Raji (cell line): ENCODE measurements at regions not wholly inside any gene's neighbourhood (a gene's known extent, or its start where the extent isn't known, plus 50 kb on each side); places are given as distances from the start of the nearest gene placed in this dataset.

Source experiments
- POLR2A ChIP-seq: IDR thresholded peaks from 2 replicates; pipeline ENCODE4 v1.6.1; 2011; ENCODE audit warnings: low read depth, low read length, control low read depth; ENCODE audit not compliant: insufficient read depth

- TF ChIP-seq POLR2A, result no peak
Measured at GRCh38 chr11:111088847-111089355, 156.6 kb upstream of the POU2AF2 start.

- no peak for TF ChIP-seq POLR2A
Measured at GRCh38 chr11:111086058-111086457, 159.5 kb upstream of the POU2AF2 start.

GRCh38 chr11:111082664-111083063 lies 162.9 kb upstream of the POU2AF2 start:
- TF ChIP-seq POLR2A, result no peak

- no peak for TF ChIP-seq POLR2A
Measured at GRCh38 chr11:111081021-111081511, 164.5 kb upstream of the POU2AF2 start.

- TF ChIP-seq POLR2A, result no peak
Measured at GRCh38 chr11:111077530-111078322, 167.8 kb upstream of the POU2AF2 start.

GRCh38 chr11:111069066-111069465 lies 176.5 kb upstream of the POU2AF2 start:
- no peak for TF ChIP-seq POLR2A

- TF ChIP-seq POLR2A, result no peak
Measured at GRCh38 chr11:111067994-111068393, 177.5 kb upstream of the POU2AF2 start.

GRCh38 chr11:111066846-111067245 lies 178.7 kb upstream of the POU2AF2 start:
- no peak for TF ChIP-seq POLR2A

- no peak for TF ChIP-seq POLR2A
Measured at GRCh38 chr11:111063726-111064517, 181.6 kb upstream of the POU2AF2 start.

- TF ChIP-seq POLR2A, result no peak
Measured at GRCh38 chr11:111062420-111062819, 183.1 kb upstream of the POU2AF2 start.

GRCh38 chr11:111059726-111060125 lies 185.8 kb upstream of the POU2AF2 start:
- no peak for TF ChIP-seq POLR2A

- TF ChIP-seq POLR2A, result no peak
Measured at GRCh38 chr11:111049131-111049530, 196.4 kb upstream of the POU2AF2 start.

- no peak for TF ChIP-seq POLR2A
Measured at GRCh38 chr11:111047374-111047773, 198.2 kb upstream of the POU2AF2 start.

- TF ChIP-seq POLR2A, result no peak
Measured at GRCh38 chr11:111046291-111046690, 199.2 kb upstream of the POU2AF2 start.

GRCh38 chr11:111045874-111046273 lies 199.7 kb upstream of the POU2AF2 start:
- no peak for TF ChIP-seq POLR2A

GRCh38 chr11:111045407-111045803 lies 200.1 kb upstream of the POU2AF2 start:
- TF ChIP-seq POLR2A, result no peak

- TF ChIP-seq POLR2A, result no peak
Measured at GRCh38 chr11:111044751-111045406, 200.6 kb upstream of the POU2AF2 start.
